Spleen (tissue), 11 donors: ENCODE measurements at regions not wholly inside any gene's neighbourhood (a gene's known extent, or its start where the extent isn't known, plus 50 kb on each side); places are given as distances from the start of the nearest gene placed in this dataset.

Experiments
- DNase-seq: peaks from one replicate; pipeline ENCODE4 v3.0.0-alpha.2; 2020
- H3K27ac ChIP-seq, 8 donors: fragments of 200-600 bp; sonication (generic) in 7 of 8; 1 replicate in 4 of 8; 2 replicates in 4 of 8; pipeline versions ENCODE4 v1.5.0 to v1.8.0; 2016 to 2021; ENCODE audit warnings: inconsistent platforms in 4 of 8, mild to moderate bottlenecking in 4 of 8, moderate library complexity in 1 of 8
- H3K27me3 ChIP-seq, 7 donors: fragments of 200-600 bp; sonication (generic) in 6 of 7; replicated peaks in 1 of 7; 1 replicate in 4 of 7; 2 replicates in 3 of 7; pipeline versions ENCODE4 v1.5.0 to v1.8.0; 2016 to 2021; ENCODE audit warnings: inconsistent platforms in 3 of 7, mild to moderate bottlenecking in 1 of 7
- H3K36me3 ChIP-seq, 6 donors: fragments of 200-600 bp; sonication (generic) in 5 of 6; 1 replicate in 4 of 6; 2 replicates in 2 of 6; pipeline versions ENCODE4 v1.5.0 to v1.8.0; 2016 to 2021; ENCODE audit warnings: inconsistent platforms in 2 of 6
- H3K4me1 ChIP-seq, 6 donors: fragments of 200-600 bp; sonication (generic) in 5 of 6; 1 replicate in 3 of 6; 2 replicates in 3 of 6; pipeline versions ENCODE4 v1.5.0 to v1.8.0; 2016 to 2021; ENCODE audit warnings: inconsistent platforms in 3 of 6
- H3K4me3 ChIP-seq, 8 donors: fragments of 200-600 bp; sonication (generic) in 7 of 8; 1 replicate in 4 of 8; 2 replicates in 4 of 8; pipeline versions ENCODE4 v1.5.0 to v1.8.0; 2016 to 2021; ENCODE audit warnings: inconsistent platforms in 4 of 8, mild to moderate bottlenecking in 4 of 8, moderate library complexity in 2 of 8
- H3K9me3 ChIP-seq, 8 donors: fragments of 200-600 bp; sonication (generic) in 7 of 8; 1 replicate in 4 of 8; 2 replicates in 4 of 8; pipeline versions ENCODE4 v1.5.0 to v1.8.0; 2016 to 2021; ENCODE audit warnings: inconsistent platforms in 4 of 8
- CTCF ChIP-seq, 11 experiments: fragments of 200-600 bp in 7 of 11; fragments of 450-650 bp in 4 of 11; sonication (generic) in 4 of 11; IDR thresholded peaks in 8 of 11; conservative IDR thresholded peaks in 3 of 11; 1 replicate in 7 of 11; 2 replicates in 4 of 11; pipeline versions ENCODE4 v1.4.0 to v1.8.0; 2016 to 2021; ENCODE audit warnings: antibody characterized with exemption in 11 of 11, inconsistent platforms in 4 of 11, mild to moderate bottlenecking in 1 of 11
- POLR2A ChIP-seq, 3 donors: fragments of 450-650 bp; IDR thresholded peaks; one replicate each; pipeline ENCODE4 v1.5.1; 2017; ENCODE audit warnings: antibody characterized with exemption in 3 of 3, mild to moderate bottlenecking in 1 of 3
- POLR2AphosphoS5 ChIP-seq, 3 donors: sonication (generic); formaldehyde crosslinking; IDR thresholded peaks; one replicate each; pipeline ENCODE4 v1.5.1; 2017; ENCODE audit warnings: antibody characterized with exemption in 3 of 3
- WGBS, 5 donors: extraction: QIAGEN DNeasy Blood & Tissue Kit in 3 of 5; methylation state at CpG; one replicate each; pipeline versions ENCODE4 v1.1.5 to v1.1.7; 2013 to 2018; 5-methylcytosine and 5-hydroxymethylcytosine counted together
- intact Hi-C: fragments of 100-400 bp; cut with DNase I; formaldehyde crosslinking; loops from one replicate; pipeline ENCODE4 v1.15.0; 2023; ENCODE audit warnings: low total_unique reads
- donor health status: healthy with polysubstance abuse.
- donor health status: DM: no; HTN: no; CAD: no; lungs with moderate emphysema.
- donor health status: DM: no; HTN: no; CAD: no.
- donor health status: Bipolar disorder and iron deficiency.
- donor health status: healthy.
- donor health status: DM: no; HTN: no; CAD: no.
- donor health status: DM: yes; HTN: yes; CAD: no.

GRCh38 chr2:228697456-228697855 lies 516.0 kb upstream of the SPHKAP start:
- 60 to 84% (median 64%) methylated on average over 3 of the region's 3 CpGs for WGBS, 5 donors
- intact Hi-C loops: loop anchor here (10.0 kb wide), 1 partner anchor 567 kb away; no protein-coding TSS in a partner anchor
- Histone ChIP-seq H3K9me3 (no peaks in the 10 kb centered on the region), H3K27me3 (no peaks in the 10 kb centered on the region), H3K27ac (no peak overlapping the region), H3K4me3 (no peak overlapping the region), H3K4me1 (no peaks in the 10 kb centered on the region), H3K36me3 (no peaks in the 10 kb centered on the region)
- no peak for TF ChIP-seq POLR2A (IDR thresholded peaks at IDR 0.05)
- no peak for TF ChIP-seq CTCF (IDR thresholded peaks at IDR 0.05 in 8 of 11, conservative IDR thresholded peaks at IDR 0.05 in 3 of 11)
- TF ChIP-seq POLR2AphosphoS5 (IDR thresholded peaks at IDR 0.05): no peak
- no peak for DNase-seq

- Histone ChIP-seq H3K27ac (no peak overlapping the region), H3K36me3 (no peaks in the 10 kb centered on the region), H3K4me1 (no peaks in the 10 kb centered on the region), H3K9me3 (no peaks in the 10 kb centered on the region), H3K27me3 (no peaks in the 10 kb centered on the region), H3K4me3 (no peak overlapping the region)
- WGBS, 5 donors: 74 to 88% (median 82%) methylated on average over 4 to 7 of the region's 7 CpGs
- DNase-seq: no peak
- TF ChIP-seq POLR2A (IDR thresholded peaks at IDR 0.05) (no peak), POLR2AphosphoS5 (IDR thresholded peaks at IDR 0.05) (no peak), CTCF (IDR thresholded peaks at IDR 0.05 in 8 of 11, conservative IDR thresholded peaks at IDR 0.05 in 3 of 11) (no peak)
- intact Hi-C loops: loop anchor here (10.0 kb wide), 1 partner anchor 574 kb away; no protein-coding TSS in a partner anchor
Measured at GRCh38 chr2:228690681-228691080, 509.2 kb upstream of the SPHKAP start.

GRCh38 chr2:228689053-228689452 lies 507.6 kb upstream of the SPHKAP start:
- no peak for DNase-seq
- H3K9me3 ChIP-seq: no peaks in the 10 kb centered on the region
- WGBS, 5 donors: 23 to 33% (median 28%) methylated on average over 7 of the region's 7 CpGs
- H3K27ac ChIP-seq: no peak overlapping the region
- TF ChIP-seq CTCF (IDR thresholded peaks at IDR 0.05 in 8 of 11, conservative IDR thresholded peaks at IDR 0.05 in 3 of 11) (no peak), POLR2A (IDR thresholded peaks at IDR 0.05) (no peak)
- no peaks in the 10 kb centered on the region for H3K36me3 ChIP-seq
- no peaks in the 10 kb centered on the region for H3K4me1 ChIP-seq
- intact Hi-C loops: no loop called here
- no peak overlapping the region for H3K4me3 ChIP-seq
- H3K27me3 ChIP-seq: no peaks in the 10 kb centered on the region

- WGBS, 5 donors: 78 to 90% (median 82%) methylated on average over 5 of the region's 5 CpGs
- H3K27ac ChIP-seq: no peak overlapping the region
- H3K36me3 ChIP-seq: no peaks in the 10 kb centered on the region
- intact Hi-C loops: no loop called here
- TF ChIP-seq CTCF (IDR thresholded peaks at IDR 0.05 in 8 of 11, conservative IDR thresholded peaks at IDR 0.05 in 3 of 11) (no peak), POLR2A (IDR thresholded peaks at IDR 0.05) (no peak), POLR2AphosphoS5 (IDR thresholded peaks at IDR 0.05) (no peak)
- H3K9me3 ChIP-seq: no peaks in the 10 kb centered on the region
- H3K4me1 ChIP-seq: no peaks in the 10 kb centered on the region
- no peaks in the 10 kb centered on the region for H3K27me3 ChIP-seq
- DNase-seq: no peak
- no peak overlapping the region for H3K4me3 ChIP-seq
Measured at GRCh38 chr2:228688007-228688645, 506.6 kb upstream of the SPHKAP start.
